SW 1271 (cell line): ENCODE measurements at regions not wholly inside any gene's neighbourhood (a gene's known extent, or its start where the extent isn't known, plus 50 kb on each side); places are given as distances from the start of the nearest gene placed in this dataset.
"Not testable (repeated sequence)": the region's sequence is repeated elsewhere in the genome, so short reads cannot be mapped to it uniquely, and the experiment has no call there.

Experiments
- DNase-seq, 2 experiments: peaks; one replicate each; lab custom pipeline; 2025; lab: John Stamatoyannopoulos, UW

DNA sequence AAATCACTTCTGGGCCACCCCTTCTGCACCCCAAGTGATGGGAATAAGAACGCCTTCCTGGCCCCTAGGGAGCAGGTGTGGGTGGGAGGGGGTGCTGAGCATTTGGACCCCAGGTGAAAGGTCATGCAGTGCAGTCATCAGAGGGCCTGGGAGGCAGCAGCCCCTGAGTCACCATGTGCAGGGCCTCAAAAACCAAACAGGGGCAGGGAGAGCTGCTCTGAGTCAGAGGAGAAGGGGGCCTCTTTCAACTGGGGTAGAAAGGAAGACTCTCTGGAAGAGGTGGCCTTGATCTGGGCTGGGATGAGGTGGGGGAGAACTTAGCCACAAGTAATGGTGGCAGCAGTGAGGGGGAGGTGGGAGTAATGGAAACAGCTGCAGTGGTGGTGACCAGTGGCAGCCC, 164.3 kb downstream of the BUB3 start:
- no peak for DNase-seq

DNA sequence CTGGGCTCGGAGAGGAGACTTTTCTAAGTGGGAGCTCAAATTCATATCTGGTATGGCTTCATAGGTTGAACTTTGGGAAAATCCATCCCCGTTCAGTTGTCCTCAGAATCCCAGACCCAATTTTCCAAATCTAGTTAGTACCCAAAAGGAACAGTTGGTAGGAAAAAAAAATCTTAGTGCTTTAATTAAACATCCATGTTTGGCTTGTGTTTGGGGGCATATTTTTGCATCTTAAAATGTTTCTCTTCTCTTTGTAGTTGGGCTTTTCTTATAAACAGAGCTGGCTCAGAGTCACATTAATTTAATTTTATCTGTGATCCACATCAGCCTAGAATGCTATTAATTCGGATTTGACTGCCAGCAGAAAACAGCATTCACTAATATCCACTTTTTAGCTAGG, 165.9 kb downstream of the BUB3 start:
- DNase-seq = no peak

GRCh38 chr10:123323884-123324283, 169.7 kb downstream of the BUB3 start:
- no peak for DNase-seq

DNA sequence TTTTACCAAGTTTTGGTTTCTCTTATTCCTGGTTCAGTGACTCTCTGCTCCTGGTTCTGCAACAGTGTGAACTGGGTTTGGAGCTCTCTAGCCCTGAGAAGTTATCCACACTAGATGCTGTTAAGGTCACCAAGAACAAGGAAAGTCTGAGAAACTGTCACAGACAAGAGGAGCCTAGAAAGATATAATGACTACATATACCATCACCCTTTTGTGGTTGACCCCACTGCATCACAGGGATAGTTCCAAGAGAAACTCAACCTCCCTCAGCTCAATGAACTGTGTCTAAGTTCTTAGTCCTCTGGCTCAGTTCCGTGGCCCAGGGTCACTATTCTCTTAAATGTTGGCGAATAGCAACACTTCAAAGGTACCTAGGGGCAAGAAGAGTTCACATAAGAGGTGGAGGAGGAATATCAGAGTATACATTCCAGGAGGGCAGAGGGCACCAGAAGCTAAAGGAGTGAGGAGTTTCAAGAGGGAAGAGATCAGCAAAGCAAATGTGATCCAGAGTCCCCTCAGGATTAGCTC, 171.5 kb downstream of the BUB3 start:
- DNase-seq = no peak

GRCh38 chr10:123326674-123327073, 172.5 kb downstream of the BUB3 start:
- no peak for DNase-seq

GRCh38 chr10:123327450-123327849, 173.2 kb downstream of the BUB3 start:
- no peak for DNase-seq

DNA sequence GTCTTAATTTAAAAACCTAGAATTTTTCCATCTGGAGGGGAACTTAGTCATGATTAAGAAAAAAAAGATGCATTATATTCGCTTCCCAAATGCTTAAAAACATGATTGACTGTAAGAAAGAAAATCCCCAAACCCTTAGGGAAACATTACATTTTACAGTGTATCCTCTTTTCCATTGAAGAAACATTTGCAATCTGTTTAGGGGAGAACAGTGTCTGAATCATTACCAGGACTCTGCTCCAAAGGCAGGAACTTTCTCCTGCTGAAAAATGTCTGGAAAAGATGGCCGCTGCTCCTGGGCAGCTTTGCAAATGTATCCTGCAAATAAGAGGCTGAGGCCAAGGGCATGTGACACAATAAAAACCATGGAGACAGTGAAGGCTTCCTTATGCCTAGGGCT, 173.7 kb downstream of the BUB3 start:
- DNase-seq = no peak

- DNase-seq = no peak
Measured at GRCh38 chr10:123331438-123331837, 177.2 kb downstream of the BUB3 start.

DNA sequence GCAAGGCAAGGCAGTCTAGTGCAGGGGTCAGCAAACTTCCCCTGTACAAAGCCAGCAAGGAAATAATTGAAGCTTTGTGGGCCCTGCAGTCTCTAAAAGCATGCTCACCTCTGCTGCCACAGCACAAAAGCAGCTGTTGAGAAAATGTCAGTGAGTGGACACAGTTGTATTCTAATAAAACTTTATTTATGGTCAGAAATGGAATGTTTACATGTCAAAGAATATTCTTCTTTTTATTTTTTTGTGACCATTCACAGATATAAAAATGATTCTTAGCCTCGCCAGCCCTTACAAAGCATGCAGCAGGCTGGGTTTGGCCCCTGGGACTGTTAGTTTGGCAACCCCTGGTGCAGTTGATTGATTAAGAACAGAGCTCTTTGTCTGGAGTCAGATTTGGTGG, 192.4 kb downstream of the BUB3 start:
- DNase-seq = no peak

DNA sequence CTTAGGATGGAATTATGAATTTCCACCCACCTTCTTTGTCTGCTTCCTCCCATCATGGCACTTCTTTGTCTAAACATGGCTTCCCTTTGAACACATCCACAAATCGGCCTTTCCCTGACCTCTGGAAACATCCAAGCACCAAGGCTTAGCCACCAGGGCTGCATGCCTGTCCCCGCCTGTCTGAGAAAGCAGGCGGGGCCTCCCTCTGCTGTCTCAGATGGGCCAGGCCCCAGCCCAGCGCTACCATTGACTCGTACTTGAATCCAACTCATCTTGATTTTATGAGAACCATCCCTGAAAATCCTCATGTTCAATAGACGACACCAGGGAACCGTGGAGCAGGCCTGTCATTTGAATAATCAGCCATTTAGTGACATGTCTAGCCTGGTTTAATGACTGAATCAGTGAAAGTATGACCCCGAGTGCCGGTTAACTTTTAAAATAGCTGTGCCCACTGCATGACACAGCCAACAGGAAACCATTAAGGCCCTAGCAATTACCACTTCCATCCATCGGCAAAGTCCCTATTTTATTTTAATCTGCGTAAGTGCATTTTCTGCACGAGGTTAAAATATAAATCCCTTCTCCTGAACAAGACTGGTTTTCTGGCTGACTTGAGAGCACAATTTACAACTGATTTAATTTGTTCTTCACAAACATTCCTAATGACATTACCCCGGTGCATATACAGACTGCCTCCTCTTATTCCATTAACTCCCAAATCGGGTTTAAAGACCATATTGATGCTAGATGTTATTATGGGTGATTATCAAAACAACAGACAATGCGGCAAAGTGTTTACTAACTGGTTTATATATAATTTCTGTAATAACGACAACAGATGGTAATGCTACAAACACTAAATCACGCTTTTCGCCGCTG, 194.7 kb downstream of the BUB3 start:
- DNase-seq = no peak

DNA sequence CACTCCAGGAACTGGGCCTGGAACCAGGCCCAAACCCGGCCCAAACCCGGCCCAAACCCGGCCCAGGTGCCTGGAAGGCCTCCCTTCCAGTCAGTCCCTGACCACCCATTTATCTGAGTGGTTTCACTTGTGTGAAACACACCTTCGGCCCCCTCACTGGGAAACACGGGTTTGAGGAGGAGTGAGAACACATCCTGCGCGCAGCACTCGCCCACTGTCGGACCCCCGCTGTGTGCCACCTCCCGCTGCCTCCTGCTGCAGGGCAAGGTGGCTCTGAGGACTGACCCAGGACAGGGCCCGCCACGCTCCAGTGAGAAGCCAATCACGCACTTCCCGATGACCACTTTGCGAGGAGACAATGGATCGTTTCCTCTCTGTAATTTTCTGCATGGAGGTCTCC, 197.5 kb downstream of the BUB3 start:
- no peak for DNase-seq

DNA sequence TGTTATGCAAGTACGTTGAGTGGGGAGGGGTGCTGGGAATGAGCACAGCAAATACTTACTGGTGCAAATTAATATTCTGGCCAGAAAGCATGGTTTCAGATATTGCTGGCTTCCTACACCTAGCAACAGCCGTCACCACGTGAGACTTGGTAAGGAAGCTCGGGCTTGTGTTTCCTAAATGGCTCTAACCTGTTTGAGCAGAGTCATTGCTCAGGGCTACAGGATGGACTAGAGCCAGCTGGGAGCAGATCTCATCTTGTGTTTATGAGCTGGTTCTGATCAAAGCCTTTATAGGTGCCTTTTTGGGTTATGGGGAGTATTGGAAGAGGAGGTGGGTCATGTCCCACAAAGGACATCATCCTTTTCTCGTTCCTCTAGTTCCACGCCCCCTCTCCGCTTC, 200.3 kb downstream of the BUB3 start:
- no peak for DNase-seq

DNA sequence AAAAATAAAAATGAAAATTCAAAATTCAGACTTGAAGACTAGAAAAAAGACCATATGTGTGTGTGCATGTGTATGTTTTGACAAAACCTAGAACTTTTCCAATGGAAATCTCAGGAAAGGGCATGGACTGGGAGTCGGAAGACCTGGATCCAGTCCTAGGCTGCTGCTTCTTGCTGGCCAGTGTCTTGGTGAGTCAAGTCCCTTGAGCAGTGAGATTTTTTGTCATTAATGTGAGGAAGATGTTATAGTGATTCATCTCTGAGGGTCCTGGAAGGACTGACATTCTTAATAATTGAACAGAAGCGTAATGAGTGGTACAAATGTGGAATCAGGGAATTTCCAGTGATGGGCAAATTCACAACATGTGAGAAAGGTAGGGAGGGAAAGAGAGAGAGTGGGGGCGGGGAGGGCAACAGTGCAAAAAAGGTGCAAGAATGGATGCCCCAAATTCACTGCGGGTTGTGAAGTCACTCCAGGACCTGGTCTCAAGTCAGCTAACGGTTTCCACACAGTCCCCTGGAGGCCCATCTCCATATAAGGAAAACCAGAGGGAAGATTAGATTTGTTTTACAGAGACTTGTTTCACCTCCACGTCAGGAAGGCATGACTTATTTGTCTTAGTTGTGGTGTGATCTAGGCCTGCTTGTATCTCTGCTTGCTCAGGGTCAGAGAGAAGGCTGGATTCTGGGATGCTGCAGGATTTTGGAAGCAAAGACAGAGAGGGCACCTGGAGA, 201.7 kb downstream of the BUB3 start:
- no peak for DNase-seq

DNA sequence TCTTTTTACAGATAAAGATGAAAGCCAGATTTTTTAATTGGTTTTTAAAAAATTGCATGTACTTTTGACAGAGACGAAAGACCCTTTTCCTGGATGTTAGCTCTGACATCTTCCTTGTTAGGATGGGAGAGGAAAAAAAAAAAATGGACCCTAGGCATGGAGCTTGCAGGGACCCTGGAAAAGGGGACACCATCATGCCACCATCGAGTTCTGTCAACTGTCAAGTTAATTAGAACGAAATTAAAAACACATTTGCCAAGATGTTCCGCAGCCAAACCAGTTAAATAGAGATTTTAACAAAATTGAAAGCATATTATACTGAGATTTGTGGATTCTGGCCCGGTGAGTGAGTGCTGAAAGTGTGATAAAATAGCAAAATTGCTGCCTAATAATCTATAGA, 202.6 kb downstream of the BUB3 start:
- DNase-seq = no peak

GRCh38 chr10:123357421-123357930, 203.3 kb downstream of the BUB3 start:
- DNase-seq = no peak

- no peak for DNase-seq
Measured at GRCh38 chr10:123359539-123359938, 205.3 kb downstream of the BUB3 start.

DNA sequence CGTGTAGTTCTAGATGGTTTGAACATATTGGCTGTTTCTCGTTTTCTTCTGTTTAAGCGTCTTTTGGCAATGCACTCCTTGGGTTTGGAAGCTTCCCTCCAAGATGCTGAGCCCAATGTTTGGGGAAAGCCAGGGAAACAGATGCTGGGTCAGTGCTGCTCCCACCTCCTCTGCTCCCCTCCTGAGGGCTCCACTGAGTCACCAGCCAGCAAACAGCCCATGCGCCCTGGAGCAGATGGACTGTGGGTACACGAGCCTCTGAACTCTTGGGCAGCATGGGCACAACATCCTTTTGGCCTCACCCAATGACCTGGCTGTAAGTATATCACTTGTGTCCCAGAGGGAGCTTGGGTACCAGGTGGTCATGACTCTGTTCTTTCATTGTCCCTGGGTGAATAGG, 207.6 kb downstream of the BUB3 start:
- DNase-seq = no peak

- no peak for DNase-seq
Measured at GRCh38 chr10:123367195-123367594, 213.0 kb downstream of the BUB3 start.

DNA sequence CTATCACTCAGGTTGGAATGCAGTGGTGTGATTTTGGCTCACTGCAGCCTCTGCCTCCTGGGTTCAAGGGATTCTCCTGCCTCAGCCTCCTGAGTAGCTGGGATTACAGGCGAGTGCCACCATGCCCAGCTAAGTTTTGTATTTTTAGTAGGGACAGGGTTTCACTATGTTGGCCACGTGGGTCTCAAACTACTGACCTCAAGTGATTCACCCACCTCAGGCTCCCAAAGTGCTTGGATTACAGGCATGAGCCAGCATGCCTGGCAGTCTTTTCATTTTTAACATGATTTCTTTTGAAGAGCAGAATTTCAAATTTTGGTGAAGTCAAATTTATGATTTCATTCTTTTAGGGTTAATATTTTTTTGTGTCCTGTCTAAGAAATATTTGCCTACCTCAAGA, 217.4 kb downstream of the BUB3 start:
- DNase-seq = not testable (repeated sequence)

GRCh38 chr10:123373591-123373990, 219.4 kb downstream of the BUB3 start:
- DNase-seq = no peak

- no peak for DNase-seq
Measured at GRCh38 chr10:123375097-123375496, 220.9 kb downstream of the BUB3 start.

DNA sequence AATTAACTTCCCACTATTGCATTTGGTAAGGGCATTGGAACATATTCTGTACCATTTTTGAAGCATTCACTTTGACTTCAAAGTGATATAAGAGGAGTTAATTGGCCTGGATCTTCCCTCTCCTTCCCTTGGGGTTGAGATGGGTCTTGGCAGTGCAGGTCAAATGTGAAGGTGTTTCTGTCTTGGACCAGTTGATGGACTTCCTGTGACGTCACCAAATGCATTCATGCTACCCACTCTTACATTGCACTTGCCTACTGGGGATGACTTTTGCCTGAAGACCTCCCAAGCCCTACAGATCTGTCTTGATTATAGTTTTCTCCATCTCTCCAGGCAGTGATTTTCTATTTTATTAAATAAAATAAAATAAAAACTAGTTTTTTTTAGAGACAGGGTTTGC, 221.5 kb downstream of the BUB3 start:
- DNase-seq = no peak

DNA sequence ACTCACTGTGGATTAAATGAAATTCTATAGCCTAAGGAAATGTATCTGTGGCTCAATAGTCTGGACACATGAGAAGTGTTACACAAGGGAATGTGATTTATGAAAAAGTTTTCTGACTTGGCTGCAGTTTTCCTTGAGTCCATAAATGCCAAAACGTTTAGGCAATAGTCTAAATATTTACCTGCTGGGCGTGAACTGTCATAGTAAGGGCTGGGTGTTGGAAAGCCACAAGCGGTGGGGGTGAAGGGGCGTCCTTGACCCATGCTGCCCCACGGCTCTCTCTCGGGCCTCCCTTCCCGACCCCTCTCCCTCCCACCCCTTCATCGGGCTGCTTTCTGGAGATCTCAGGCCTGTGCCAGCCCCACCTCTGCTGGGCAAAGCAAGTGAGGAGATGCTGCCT, 223.7 kb downstream of the BUB3 start:
- no peak for DNase-seq
